Heart right ventricle (tissue), 16 donors: ENCODE measurements at regions not wholly inside any gene's neighbourhood (a gene's known extent, or its start where the extent isn't known, plus 50 kb on each side); places are given as distances from the start of the nearest gene placed in this dataset.

Experiments
- ATAC-seq, 8 donors: fragments of 200-7000 bp; cut with Tn5 transposase; one replicate each; pipeline ENCODE4 v1.9.1; 2020; ENCODE audit warnings: mild to moderate bottlenecking in 8 of 8, moderate library complexity in 8 of 8, moderate number of reproducible peaks in 1 of 8
- DNase-seq, 2 donors: peaks; one replicate each; pipeline ENCODE4 v3.0.0-alpha.2; 2020
- H3K27ac ChIP-seq, 10 donors: fragments of 200-600 bp; sonication (generic) in 2 of 10; one replicate each; pipeline versions ENCODE4 v1.5.0 to v1.8.0; 2020 to 2022; ENCODE audit warnings: mild to moderate bottlenecking in 3 of 10
- H3K27me3 ChIP-seq, 7 donors: fragments of 200-600 bp; one replicate each; pipeline ENCODE4 v1.8.0; 2021 to 2022; ENCODE audit warnings: mild to moderate bottlenecking in 2 of 7
- H3K36me3 ChIP-seq, 9 donors: fragments of 200-600 bp; sonication (generic) in 1 of 9; one replicate each; pipeline versions ENCODE4 v1.5.0 to v1.8.0; 2020 to 2022; ENCODE audit warnings: mild to moderate bottlenecking in 2 of 9
- H3K4me1 ChIP-seq, 9 donors: fragments of 200-600 bp; sonication (generic) in 1 of 9; one replicate each; pipeline versions ENCODE4 v1.5.0 to v1.8.0; 2020 to 2022; ENCODE audit warnings: mild to moderate bottlenecking in 4 of 9
- H3K4me3 ChIP-seq, 10 donors: fragments of 200-600 bp; sonication (generic) in 2 of 10; one replicate each; pipeline versions ENCODE4 v1.5.0 to v1.8.0; 2020 to 2022; ENCODE audit warnings: mild to moderate bottlenecking in 7 of 10, moderate library complexity in 2 of 10
- H3K9me3 ChIP-seq, 11 donors: fragments of 200-600 bp in 10 of 11; sonication (generic) in 2 of 11; one replicate each; pipeline versions ENCODE4 v1.5.0 to v1.8.0; 2013 to 2022; ENCODE audit warnings: mild to moderate bottlenecking in 2 of 11, control low read depth in 1 of 11, moderate library complexity in 1 of 11
- CTCF ChIP-seq, 9 donors: fragments of 200-600 bp; sonication (generic) in 2 of 9; IDR thresholded peaks; one replicate each; pipeline versions ENCODE4 v1.5.0 to v1.8.0; 2021 to 2022; ENCODE audit warnings: antibody characterized with exemption in 9 of 9, mild to moderate bottlenecking in 5 of 9, moderate library complexity in 1 of 9
- WGBS, 2 donors: extraction: QIAGEN DNeasy Blood & Tissue Kit; methylation state at CpG; one replicate each; pipeline ENCODE4 v1.1.7; 2013; ENCODE audit warnings: inconsistent platforms in 1 of 2; 5-methylcytosine and 5-hydroxymethylcytosine counted together
- intact Hi-C, 10 donors: fragments of 100-400 bp; cut with DNase I; formaldehyde crosslinking; loops; one replicate each; pipeline versions ENCODE4 v1.11.1 to v1.14.2; 2022
- donor health status: Arrhythmogenic right ventricular cardiomyopathy.
- donor health status: ischemic (EF 13 %, LVEDD 7.1; RV severe dilation, severe dysfunction).
- donor health status: healthy with polysubstance abuse.
- donor health status: DM: no; HTN: yes; CAD: no.
- donor health status: DM: no; HTN: no; CAD: no.
- donor health status: ischemic (EF 25% LVEDD 6.9; RV normal size, moderate dysfunction).
- donor health status: ischemic (EF 25% LVEDD 5.7; RV mildly dilated, moderate dysfunction).
- donor health status: healthy.
- donor health status: DM: yes; HTN: yes; CAD: no.
- donor health status: Ischemic cardiomyopathy.
- donor health status: ischemic (EF 35%, LVEDD 5.7; RV mildly dilated, moderate dysfunction).
- donor health status: nonischemic (EF 11% LVEDD 7.7; RV severe dilation, severe dysfunction).
- donor health status: DM: yes; HTN: yes; CAD: no.
- donor health status: PGD.
- donor health status: ischemic (EF 29% LVEDD 5.4; RV normal size, mild dysfunction).
- donor health status: nonischemic (EF 23%, LVEDD 6.1; RV moderate dilation, normal function).

- no peak overlapping the region for H3K27ac ChIP-seq
- peaks cover 0 to 18% (median 0%) of the 10 kb centered on the region in 11 donors for H3K9me3 ChIP-seq
- ATAC-seq, result no peak
- WGBS, 2 donors, result 56 to 73% methylated on average over 5 of the region's 5 CpGs
- intact Hi-C loops, result no loop called here
- peaks cover 0 to 5% (median 0%) of the 10 kb centered on the region in 7 donors for H3K27me3 ChIP-seq
- H3K4me1 ChIP-seq, result no peaks in the 10 kb centered on the region
- H3K4me3 ChIP-seq, result no peak overlapping the region
- no peak for DNase-seq
- no peaks in the 10 kb centered on the region for H3K36me3 ChIP-seq
- TF ChIP-seq CTCF (IDR thresholded peaks at IDR 0.05), result no peak
Observed at GRCh38 chr1:177811429-177811828, 158.4 kb downstream of the SEC16B start.

- intact Hi-C loops, result no loop called here
- no peak overlapping the region for H3K27ac ChIP-seq
Observed at GRCh38 chr1:177809819-177810218, 160.0 kb downstream of the SEC16B start.

GRCh38 chr1:177802304-177802703 lies 167.6 kb downstream of the SEC16B start:
- H3K36me3 ChIP-seq, result no peaks in the 10 kb centered on the region
- WGBS, 2 donors, result 74 to 75% methylated on average over 2 of the region's 2 CpGs
- H3K4me3 ChIP-seq, result no peak overlapping the region
- H3K27ac ChIP-seq, result no peak overlapping the region
- peaks cover 0 to 21% (median 6%) of the 10 kb centered on the region in 11 donors for H3K9me3 ChIP-seq
- DNase-seq, result no peak
- ATAC-seq, result no peak
- H3K4me1 ChIP-seq, result no peaks in the 10 kb centered on the region
- H3K27me3 ChIP-seq, result peaks cover 0 to 5% (median 0%) of the 10 kb centered on the region in 7 donors
- intact Hi-C loops, result no loop called here
- TF ChIP-seq CTCF (IDR thresholded peaks at IDR 0.05), result no peak

More at GRCh38 chr1:177809819-177810218, 160.0 kb downstream of the SEC16B start:
- 63 to 74% methylated on average over 5 of the region's 5 CpGs for WGBS, 2 donors
- Histone ChIP-seq H3K4me1 (no peaks in the 10 kb centered on the region), H3K27me3 (peaks cover 0 to 5% (median 0%) of the 10 kb centered on the region in 7 donors), H3K9me3 (peaks cover 0 to 20% (median 0%) of the 10 kb centered on the region in 11 donors), H3K36me3 (no peaks in the 10 kb centered on the region), H3K4me3 (no peak overlapping the region)
- DNase-seq, result no peak
- ATAC-seq, result no peak
- TF ChIP-seq CTCF (IDR thresholded peaks at IDR 0.05), result no peak

- WGBS, 2 donors, result 81 to 87% methylated on average over 3 of the region's 3 CpGs
- Histone ChIP-seq H3K4me3 (no peak overlapping the region), H3K27ac (no peak overlapping the region), H3K4me1 (no peaks in the 10 kb centered on the region), H3K9me3 (peaks cover 0 to 21% (median 6%) of the 10 kb centered on the region in 11 donors), H3K27me3 (peaks cover 0 to 10% (median 0%) of the 10 kb centered on the region in 7 donors), H3K36me3 (no peaks in the 10 kb centered on the region)
- ATAC-seq (no peak), DNase-seq (no peak)
- intact Hi-C loops, result no loop called here
- no peak for TF ChIP-seq CTCF (IDR thresholded peaks at IDR 0.05)
Observed at GRCh38 chr1:177801790-177802189, 168.1 kb downstream of the SEC16B start.
